Inferior parietal cortex (tissue), 1 donor: ENCODE measurements at regions not wholly inside any gene's neighbourhood (a gene's known extent, or its start where the extent isn't known, plus 50 kb on each side); places are given as distances from the start of the nearest gene placed in this dataset.

ENCODE experiments used
- DNase-seq: peaks from one replicate; pipeline ENCODE4 v3.0.0-alpha.2; 2016; ENCODE audit errors: extremely low spot score

GRCh38 chr13:22288496-22288895, 617.6 kb downstream of the FGF9 start:
- no peak for DNase-seq

- DNase-seq, result no peak
Observed at GRCh38 chr13:22289711-22290110, 618.8 kb downstream of the FGF9 start.

DNA sequence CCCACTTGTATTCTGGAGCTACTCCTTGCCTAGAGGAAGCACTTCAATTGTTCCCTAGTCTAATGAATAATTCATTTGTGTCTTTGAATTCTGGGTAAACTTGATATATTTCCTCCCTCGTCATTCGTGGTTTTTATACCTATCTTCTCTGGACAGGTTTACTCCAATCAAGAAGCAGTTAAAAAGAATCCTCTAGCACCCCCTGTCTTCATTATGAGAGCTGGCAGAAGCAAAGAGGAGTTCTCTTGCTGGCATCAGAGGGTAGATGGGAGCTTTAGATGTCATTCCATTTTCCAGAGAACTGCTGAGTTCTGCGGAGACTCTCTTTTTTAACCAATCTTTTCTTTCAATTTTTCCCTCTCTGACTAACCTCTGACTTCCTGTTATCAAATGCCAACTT, 627.7 kb downstream of the FGF9 start:
- DNase-seq, result no peak

DNA sequence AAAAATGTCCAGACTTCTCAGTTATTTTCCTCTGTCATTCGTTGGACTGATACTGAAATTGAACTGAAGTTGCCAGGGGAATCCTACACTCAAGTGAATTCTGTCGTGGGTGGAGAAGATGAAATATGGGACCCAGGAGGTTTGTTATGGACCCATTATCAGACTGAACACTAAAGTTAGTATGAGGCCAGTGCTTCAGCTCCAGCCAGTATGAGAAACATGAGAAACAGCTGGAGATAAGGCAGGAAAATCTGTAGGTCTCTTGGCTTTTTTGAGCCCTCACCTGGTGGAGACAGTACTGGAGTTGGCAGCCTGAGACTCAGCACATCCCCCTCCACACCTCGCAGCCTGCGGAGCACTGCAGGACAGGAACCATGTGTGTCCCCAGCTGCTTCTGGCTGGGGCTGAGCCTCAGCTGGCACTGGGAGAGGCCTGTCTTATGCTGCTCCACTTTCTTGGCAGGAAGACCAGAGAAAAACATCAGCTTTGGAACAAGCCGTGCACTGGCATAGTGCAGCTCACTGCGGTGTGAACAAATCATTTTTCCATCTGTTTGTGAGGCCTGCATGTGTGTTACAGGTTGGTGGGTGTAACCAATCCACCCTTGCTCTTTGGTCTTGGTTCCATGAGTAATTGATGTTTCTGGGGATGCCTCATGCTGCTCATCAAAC, 641.0 kb downstream of the FGF9 start:
- peak; percentile 25 for DNase-seq

GRCh38 chr13:22312405-22312803, 641.5 kb downstream of the FGF9 start:
- no peak for DNase-seq

- no peak for DNase-seq
Observed at GRCh38 chr13:22316494-22317025, 645.7 kb downstream of the FGF9 start.

DNA sequence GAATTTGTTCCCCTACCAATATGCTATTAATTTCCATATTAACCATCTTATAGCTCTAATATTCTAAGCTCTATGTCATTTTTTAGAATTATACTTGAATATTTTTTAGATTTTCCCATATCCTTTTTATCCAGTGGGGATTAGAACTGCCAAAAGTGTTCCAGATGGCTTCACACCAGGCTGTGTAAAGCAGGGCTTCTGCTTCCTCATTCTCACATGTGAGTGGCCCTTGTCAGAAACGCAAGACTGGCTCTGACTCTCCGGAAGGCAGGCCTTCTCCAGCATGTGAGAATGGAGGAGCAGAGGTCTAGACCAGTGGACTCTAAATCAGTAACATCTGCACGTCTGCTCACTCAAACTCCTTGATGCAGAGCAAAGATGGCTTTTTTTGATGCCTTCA, 650.1 kb downstream of the FGF9 start:
- DNase-seq, result no peak

GRCh38 chr13:22325761-22326160, 654.9 kb downstream of the FGF9 start:
- DNase-seq, result no peak

DNA sequence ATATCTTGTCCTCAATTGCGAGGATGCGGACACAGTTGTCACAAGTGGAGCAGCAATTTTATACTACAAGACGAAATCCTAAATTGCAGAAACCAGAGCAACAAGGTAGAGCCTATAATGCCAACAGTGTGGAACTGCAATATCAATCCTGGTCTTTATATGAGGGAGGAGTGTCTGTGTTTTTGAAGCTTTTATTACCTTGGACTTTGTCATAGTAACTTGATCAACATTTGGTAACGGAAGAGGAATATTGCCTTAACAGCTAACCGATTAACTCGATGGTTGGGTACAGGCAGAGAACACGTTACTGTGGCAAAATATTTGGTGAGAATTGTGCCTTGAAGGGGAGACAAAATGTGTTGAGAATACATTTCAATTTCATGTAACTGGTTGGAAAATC, 661.5 kb downstream of the FGF9 start:
- no peak for DNase-seq

DNA sequence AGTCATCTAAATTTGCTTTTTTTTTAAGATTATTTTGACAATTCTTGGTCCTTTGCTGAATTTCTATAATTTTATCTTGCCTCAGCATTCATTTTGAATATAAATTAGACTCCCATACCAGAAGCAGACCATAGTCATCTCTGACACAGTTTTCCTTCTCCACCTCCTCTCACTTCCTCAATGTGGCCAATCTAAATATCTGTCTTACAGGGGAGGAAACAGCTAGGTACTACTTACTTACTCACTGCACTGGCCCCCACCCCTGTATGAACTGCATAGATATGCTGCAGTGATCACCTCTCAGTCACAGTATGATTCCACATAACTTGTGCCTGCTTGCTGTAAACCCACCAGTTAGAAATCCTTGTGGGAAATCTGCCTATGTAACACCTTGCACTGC, 665.6 kb downstream of the FGF9 start:
- no peak for DNase-seq

GRCh38 chr13:22357132-22357531, 686.3 kb downstream of the FGF9 start:
- DNase-seq, result no peak

DNA sequence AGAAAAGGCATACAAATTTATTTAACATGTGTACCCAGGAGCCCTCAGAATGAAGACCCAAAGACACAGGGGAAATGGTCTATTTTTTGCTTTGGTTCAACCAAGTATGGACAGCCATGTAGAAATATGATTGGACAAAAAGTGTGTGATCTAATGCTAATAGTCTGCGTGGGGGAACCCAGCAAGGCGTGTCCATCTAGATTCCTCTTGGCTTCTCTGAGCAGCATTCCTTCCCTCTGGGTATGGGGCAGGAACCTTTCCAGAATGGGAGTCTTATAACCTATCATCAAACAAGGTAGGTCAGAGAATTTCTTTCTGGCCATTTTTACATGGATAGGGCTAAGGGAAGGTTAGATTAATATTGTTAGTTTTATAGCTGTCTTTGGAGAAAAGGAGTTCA, 698.2 kb downstream of the FGF9 start:
- no peak for DNase-seq

GRCh38 chr13:22369840-22370239, 699.0 kb downstream of the FGF9 start:
- no peak for DNase-seq

DNA sequence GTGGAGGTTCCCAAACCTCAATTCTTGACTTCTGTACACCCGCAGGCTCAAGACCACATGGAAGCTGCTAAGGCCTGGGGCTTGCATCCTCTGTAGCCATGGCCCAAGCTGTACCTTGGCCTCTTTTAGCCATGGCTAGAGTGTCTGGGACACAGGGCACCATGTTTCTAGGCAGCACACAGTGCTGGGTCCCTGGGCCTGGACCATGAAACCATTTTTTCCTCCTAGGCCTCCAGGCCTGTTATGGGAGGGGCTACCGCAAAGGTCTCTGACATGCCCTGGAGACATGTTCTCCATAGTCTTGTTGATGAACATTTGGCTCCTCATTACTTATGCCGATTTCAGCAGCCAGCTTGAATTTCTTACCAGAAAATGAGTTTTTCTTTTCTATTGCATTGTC, 701.4 kb downstream of the FGF9 start:
- DNase-seq, result no peak

DNA sequence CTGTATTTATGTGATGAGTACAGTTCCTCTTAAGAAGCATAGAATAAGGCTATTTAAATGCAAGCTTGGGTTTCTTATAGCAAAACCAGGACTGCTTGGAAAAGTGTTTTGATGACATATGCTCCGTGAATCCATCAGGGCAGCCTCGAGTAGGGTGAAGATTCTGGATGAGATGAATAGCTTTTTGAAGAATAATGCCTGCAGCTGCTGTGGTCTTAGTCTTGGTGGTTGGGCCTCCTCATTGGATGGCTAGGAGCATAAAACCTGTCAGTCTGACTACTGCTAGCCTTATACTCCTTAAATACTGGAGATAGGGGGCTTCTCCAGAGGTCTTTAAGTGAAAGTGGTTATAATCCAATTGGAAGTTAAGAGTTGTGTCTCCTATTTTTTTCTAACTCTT, 704.3 kb downstream of the FGF9 start:
- DNase-seq, result no peak

GRCh38 chr13:22387899-22388298, 717.0 kb downstream of the FGF9 start:
- no peak for DNase-seq

GRCh38 chr13:22399801-22400420, 729.0 kb downstream of the FGF9 start:
- no peak for DNase-seq

- DNase-seq, result no peak
Observed at GRCh38 chr13:22402682-22403081, 731.8 kb downstream of the FGF9 start.

GRCh38 chr13:22403144-22403543, 732.3 kb downstream of the FGF9 start:
- DNase-seq, result no peak

DNA sequence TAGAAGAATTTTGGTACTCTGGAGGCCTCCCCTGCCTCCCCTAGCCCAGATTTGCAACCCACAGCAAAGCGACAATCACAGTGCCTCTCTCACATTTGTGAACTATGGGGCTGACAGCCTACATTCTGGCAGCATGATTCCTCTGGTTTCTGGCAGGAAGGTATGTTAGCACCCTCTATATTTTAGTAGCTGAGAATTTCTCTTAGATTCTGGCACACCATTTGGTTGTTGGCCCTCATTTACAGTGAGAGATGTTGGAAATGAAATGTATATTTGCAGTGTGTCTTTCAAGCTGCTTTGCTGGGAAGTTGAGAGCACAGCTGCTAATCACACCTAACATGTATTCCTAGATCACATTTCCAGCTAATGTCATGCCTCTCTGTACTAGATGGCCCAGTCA, 735.0 kb downstream of the FGF9 start:
- DNase-seq, result peak; percentile 14

DNA sequence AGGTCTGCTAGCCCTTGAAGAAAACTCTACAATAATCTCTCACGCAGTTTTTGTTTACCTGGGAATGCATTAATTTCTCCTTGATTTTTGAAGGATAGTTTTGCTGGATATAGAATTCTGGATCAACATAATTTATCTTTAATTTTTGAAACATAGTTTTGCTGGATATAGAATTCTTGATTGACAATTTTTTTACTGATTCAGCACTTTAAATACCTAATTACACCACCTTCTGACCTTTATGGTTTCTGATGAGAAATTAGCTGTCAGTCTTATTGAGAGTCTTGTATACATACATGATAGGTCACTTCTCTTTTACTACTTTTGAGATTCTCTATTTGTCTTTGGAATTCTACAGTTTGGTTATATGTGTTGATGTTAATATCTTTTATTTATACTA, 741.6 kb downstream of the FGF9 start:
- DNase-seq, result no peak

DNA sequence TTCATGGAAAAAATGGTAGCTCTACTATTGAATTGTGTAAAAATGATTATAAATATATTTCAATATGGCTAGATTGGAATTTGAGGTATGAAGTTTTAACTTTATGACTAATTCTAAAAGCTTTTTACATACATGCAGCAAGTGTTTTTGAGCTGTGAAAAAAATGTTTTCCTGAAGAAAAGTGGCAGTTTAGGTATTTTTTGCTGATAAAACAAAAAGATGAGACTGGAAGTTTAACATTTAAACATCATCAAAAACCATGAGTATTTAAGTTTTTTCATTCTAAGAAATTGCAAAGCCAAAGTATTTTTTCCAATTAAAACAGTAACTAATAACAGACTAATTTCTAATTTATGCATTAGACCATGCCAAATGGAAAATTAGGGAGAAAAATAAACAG, 751.1 kb downstream of the FGF9 start:
- no peak for DNase-seq

DNA sequence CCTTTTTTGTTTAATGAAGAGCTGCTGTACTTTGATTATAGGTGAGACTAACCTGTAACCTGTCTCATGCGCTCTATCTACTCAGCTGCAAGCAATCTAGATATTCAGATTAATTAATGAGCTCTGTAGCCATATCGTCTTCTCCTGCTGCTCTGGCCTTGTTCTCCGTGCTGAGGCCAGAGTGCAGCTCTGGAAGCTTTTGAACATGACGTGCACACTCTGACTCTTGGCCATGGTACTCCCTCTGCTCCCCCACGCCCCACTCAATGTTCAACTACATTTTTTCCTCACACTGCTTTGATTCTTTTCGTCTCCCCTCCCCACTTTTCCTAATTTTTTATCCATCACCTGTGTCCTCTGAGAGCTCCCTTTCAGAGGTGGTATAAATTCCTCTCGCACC, 751.8 kb downstream of the FGF9 start:
- DNase-seq, result no peak

GRCh38 chr13:22423261-22423660, 752.4 kb downstream of the FGF9 start:
- no peak for DNase-seq
